Stimulated activated CD8-positive, alpha-beta memory T cell treated with anti-CD3 and anti-CD28 coated beads, Interleukin-15, amount 100 ng/mL, for 1 hour (primary cell): ENCODE measurements at regions not wholly inside any gene's neighbourhood (a gene's known extent, or its start where the extent isn't known, plus 50 kb on each side); places are given as distances from the start of the nearest gene placed in this dataset.
A peak's percentile ranks its signal among the peaks of the same experiment; 100 is the strongest.
"Not testable (repeated sequence)": the region's sequence is repeated elsewhere in the genome, so short reads cannot be mapped to it uniquely, and the experiment has no call there.

ENCODE experiments used
- DNase-seq: peaks from one replicate; pipeline ENCODE4 v3.0.0-alpha.2; 2020; ENCODE audit warnings: low read depth

GRCh38 chr12:4822572-4822971, 87.1 kb upstream of the KCNA1 start:
- no peak for DNase-seq

- no peak for DNase-seq
These were observed 85.3 kb upstream of the KCNA1 start for GRCh38 chr12:4824380-4824779.

GRCh38 chr12:4825011-4825858, 84.5 kb upstream of the KCNA1 start:
- DNase-seq, result no peak

GRCh38 chr12:4826909-4827308, 82.8 kb upstream of the KCNA1 start:
- DNase-seq, result no peak

- DNase-seq, result no peak
These were observed 81.5 kb upstream of the KCNA1 start for GRCh38 chr12:4828176-4828575.

- no peak for DNase-seq
These were observed 80.4 kb upstream of the KCNA1 start for GRCh38 chr12:4829161-4829792.

DNA sequence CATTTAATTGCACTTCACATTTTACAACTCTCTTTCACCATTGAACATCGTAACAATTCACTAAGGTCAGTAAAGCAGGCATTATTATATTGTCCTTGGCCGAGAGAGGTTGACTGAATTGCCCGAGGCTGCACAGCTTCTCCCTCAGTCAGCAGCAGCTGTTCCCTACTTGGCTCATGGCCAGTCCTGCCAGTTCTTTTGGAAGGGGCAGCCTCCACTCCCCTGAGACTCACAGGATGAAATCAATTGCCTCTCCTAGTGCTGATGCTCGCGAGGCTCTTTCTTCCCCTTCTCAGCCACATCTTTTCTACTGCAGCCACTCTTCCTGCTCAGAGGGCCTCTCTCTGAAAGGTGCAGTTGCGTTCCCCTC, 79.9 kb upstream of the KCNA1 start:
- DNase-seq, result no peak

DNA sequence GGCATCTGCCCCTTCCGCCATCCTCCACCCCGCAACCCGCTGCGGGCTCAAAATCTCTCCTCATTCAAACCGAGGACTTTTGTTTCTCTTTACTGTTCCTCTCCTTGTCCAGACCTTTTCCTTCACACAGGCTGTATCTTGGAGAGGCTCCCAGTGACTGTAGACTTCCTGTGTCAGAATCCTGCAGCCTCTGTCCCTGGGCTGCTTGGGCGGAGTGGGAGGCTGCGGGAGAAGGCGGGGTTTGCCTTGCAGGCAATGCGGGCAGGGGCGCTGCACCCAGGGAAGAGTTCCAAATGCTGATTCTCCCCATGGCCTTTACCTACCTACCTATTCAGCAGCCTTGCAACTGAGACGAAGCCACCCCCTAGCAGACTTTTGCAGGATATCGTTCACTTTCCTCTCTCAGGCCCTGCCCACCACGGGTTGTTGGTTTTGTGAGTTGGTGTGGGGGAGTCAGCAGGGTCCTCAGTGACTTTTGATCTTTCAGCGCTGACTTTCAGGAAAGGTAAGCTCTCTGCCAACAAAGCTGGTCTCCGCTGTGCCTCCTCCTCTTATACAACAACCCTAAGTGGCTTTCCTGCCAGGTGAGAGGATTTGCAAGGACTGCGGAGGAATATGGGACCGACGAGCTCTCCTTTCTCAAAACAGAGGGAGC, 79.0 kb upstream of the KCNA1 start:
- DNase-seq, result no peak

GRCh38 chr12:4833053-4833452, 76.7 kb upstream of the KCNA1 start:
- DNase-seq, result no peak

GRCh38 chr12:4833524-4833923, 76.2 kb upstream of the KCNA1 start:
- no peak for DNase-seq

- DNase-seq, result not testable (repeated sequence)
These were observed 67.3 kb upstream of the KCNA1 start for GRCh38 chr12:4842401-4842800.

DNA sequence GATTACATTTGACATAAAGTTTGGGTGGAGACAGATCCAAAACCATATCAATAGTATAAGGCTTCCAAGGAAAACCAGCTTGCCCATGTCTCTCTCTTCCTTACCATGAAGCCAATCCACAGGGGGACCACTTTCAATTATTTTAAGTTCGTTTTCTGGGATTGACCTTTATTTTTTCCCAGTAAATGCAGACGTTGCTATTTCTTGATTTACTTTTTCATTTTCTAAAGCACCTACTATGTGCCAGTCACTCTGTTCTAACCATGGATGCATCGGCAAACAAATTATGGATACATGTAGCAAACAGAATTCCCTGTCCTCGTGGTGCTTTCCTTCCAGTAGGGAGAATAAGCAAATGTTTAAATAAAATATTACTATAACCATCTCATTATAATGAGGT, 65.8 kb upstream of the KCNA1 start:
- DNase-seq, result no peak

- no peak for DNase-seq
These were observed 62.0 kb upstream of the KCNA1 start for GRCh38 chr12:4847713-4848112.

DNA sequence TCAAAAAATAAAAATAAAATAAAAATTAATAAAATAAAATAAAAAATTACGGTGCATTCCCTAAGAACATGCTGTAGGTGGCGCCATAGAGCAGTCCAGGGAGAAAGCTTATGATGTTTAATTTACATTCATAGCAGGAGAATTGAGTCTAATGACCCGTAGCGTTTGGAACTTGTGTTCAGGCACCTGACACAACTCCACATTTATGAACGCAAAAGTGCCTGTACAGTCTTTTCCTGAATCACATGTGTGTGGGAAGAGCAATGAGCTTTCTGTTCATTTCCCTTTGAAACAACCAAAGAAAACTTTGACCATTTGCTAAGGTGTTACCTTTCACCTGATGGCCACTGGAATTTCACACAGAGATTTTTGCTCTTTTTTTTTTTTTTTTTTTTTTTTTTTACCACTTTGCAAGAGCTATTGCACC, 60.6 kb upstream of the KCNA1 start:
- no peak for DNase-seq

- DNase-seq, result no peak
These were observed 59.8 kb upstream of the KCNA1 start for GRCh38 chr12:4849795-4850345.

GRCh38 chr12:4850857-4851380, 58.8 kb upstream of the KCNA1 start:
- DNase-seq, result no peak

DNA sequence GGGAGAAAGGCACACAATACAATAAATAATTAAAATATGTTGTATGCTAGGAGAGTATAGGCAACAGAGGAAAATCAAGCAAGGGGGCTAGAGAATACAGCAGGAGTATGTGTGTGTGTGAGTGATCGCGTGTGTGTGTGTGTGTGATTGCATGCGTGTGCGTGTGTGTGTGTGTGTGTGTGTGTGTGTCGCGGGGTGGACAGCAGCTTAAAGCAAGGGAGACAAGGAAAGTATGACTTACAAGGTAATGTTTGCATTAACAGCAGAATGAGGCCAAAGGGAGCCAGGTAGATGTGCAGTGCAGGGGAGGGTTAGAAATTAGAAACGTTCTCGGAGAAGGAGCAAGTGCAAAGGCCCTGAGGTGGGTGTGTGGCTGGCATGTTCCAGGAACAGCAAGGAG, 57.4 kb upstream of the KCNA1 start:
- DNase-seq, result no peak

DNA sequence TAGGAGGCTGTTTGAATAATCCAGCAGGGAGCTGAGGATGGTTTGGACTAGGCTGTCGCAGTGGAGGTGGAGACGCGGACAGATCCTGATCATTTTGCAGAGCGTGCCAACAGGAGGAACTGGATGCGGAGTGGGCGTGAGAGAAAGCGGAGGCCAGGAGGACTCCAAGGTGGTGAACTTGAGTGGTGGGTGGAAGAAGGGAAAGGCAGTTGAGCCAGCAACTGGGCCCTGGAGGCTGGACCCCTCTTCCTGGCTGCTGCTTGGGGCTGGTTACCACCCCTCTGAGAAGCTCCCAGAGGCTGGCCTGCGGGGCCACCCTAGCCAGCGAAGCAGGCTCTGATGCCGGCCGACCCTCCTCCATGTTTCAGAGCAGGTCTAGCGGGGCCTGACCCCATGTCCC, 56.8 kb upstream of the KCNA1 start:
- no peak for DNase-seq

GRCh38 chr12:4855121-4855924, 54.4 kb upstream of the KCNA1 start:
- peak; percentile 6 for DNase-seq

DNA sequence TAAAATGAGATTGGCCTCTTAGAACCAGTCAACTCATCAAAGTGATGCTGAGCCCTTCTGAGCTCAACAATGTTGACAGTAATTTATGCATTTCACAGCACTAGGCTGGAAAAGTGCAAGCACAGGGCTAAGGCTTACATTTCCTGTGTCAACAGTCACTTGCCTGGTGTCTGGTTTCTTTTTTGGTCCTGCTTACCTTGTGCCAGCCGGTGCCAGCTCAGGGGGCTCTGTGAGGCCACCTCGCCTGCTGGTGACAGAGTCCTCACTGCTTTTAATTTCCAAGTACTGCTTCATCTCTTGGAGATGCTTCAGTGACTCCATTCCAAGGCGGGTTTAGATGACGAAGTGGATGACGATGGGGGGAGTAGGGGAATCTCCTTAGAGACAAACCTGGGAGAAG, 53.1 kb upstream of the KCNA1 start:
- no peak for DNase-seq

- peak; percentile 54 for DNase-seq
These were observed 52.0 kb upstream of the KCNA1 start for GRCh38 chr12:4857472-4858291.
